GM23338 (cell line): ENCODE measurements at regions not wholly inside any gene's neighbourhood (a gene's known extent, or its start where the extent isn't known, plus 50 kb on each side); places are given as distances from the start of the nearest gene placed in this dataset.

Experiments used
- ATAC-seq: fragments of 200-7000 bp; cut with Tn5 transposase; 3 replicates; pipeline ENCODE4 v1.9.1; 2020
- DNase-seq: peaks from one replicate; pipeline ENCODE4 v3.0.0-alpha.2; 2015; ENCODE audit warnings: low spot score
- H2AFZ ChIP-seq: fragments of 200-600 bp; sonication (generic); 2 replicates; pipeline ENCODE4 v1.8.0; 2016; ENCODE audit warnings: antibody characterized with exemption, mild to moderate bottlenecking, moderate library complexity
- H3F3A ChIP-seq: fragments of 200-600 bp; sonication (generic); replicated peaks from 2 replicates; pipeline ENCODE4 v1.8.0; 2017; ENCODE audit warnings: antibody characterized with exemption, mixed run types, low read depth
- H3K27ac ChIP-seq: fragments of 200-600 bp; sonication (generic); 2 replicates; pipeline ENCODE4 v1.6.1; 2016; ENCODE audit warnings: low read depth
- H3K27me3 ChIP-seq: fragments of 200-600 bp; sonication (generic); 2 replicates; pipeline ENCODE4 v1.8.0; 2016; ENCODE audit warnings: mild to moderate bottlenecking, mixed run types, moderate library complexity; ENCODE audit not compliant: insufficient read depth
- H3K36me3 ChIP-seq: fragments of 200-600 bp; sonication (generic); 2 replicates; pipeline ENCODE4 v1.8.0; 2016; ENCODE audit warnings: mild to moderate bottlenecking; ENCODE audit not compliant: insufficient read depth
- H3K4me1 ChIP-seq: fragments of 200-600 bp; sonication (generic); 2 replicates; pipeline ENCODE4 v1.8.0; 2016; ENCODE audit warnings: mild to moderate bottlenecking, moderate library complexity; ENCODE audit not compliant: insufficient read depth
- H3K4me2 ChIP-seq: fragments of 200-600 bp; sonication (generic); 2 replicates; pipeline ENCODE4 v1.7.1; 2017; ENCODE audit warnings: mixed run types
- H3K4me3 ChIP-seq: fragments of 200-600 bp; sonication (generic); 2 replicates; pipeline ENCODE4 v1.6.1; 2016; ENCODE audit warnings: mixed run types
- H3K79me2 ChIP-seq: fragments of 200-600 bp; sonication (generic); replicated peaks from 2 replicates; pipeline ENCODE4 v1.8.0; 2017; ENCODE audit warnings: mild to moderate bottlenecking; ENCODE audit not compliant: insufficient read depth
- H3K9me2 ChIP-seq: fragments of 200-600 bp; sonication (generic); 2 replicates; pipeline ENCODE4 v1.8.0; 2017; ENCODE audit not compliant: insufficient read depth
- H4K20me1 ChIP-seq: fragments of 200-600 bp; sonication (generic); replicated peaks from 2 replicates; pipeline ENCODE4 v1.8.0; 2017; ENCODE audit warnings: mild to moderate bottlenecking; ENCODE audit not compliant: insufficient read depth
- H3K27ac Mint-ChIP-seq: 2 replicates; pipeline ENCODE4 v1.8.0; 2020; ENCODE audit warnings: inconsistent platforms, mild to moderate bottlenecking, moderate library complexity, mixed read lengths
- H3K27me3 Mint-ChIP-seq: 3 replicates; pipeline ENCODE4 v1.8.0; 2022; ENCODE audit warnings: low read depth, mild to moderate bottlenecking, moderate library complexity, mixed read lengths, inconsistent platforms; ENCODE audit not compliant: insufficient read depth, poor library complexity
- H3K36me3 Mint-ChIP-seq: 3 replicates; pipeline ENCODE4 v1.8.0; 2021; ENCODE audit warnings: low read depth, mild to moderate bottlenecking, inconsistent platforms, moderate library complexity, mixed read lengths
- H3K4me1 Mint-ChIP-seq: 3 replicates; pipeline ENCODE4 v1.8.0; 2020; ENCODE audit warnings: mild to moderate bottlenecking, inconsistent platforms, mixed read lengths
- H3K4me3 Mint-ChIP-seq: 3 replicates; pipeline ENCODE4 v1.8.0; 2021; ENCODE audit warnings: moderate library complexity, mild to moderate bottlenecking, inconsistent platforms, mixed read lengths
- H3K9me3 Mint-ChIP-seq: 3 replicates; pipeline ENCODE4 v1.8.0; 2020; ENCODE audit warnings: moderate library complexity, mild to moderate bottlenecking, inconsistent platforms, mixed read lengths
- CREB1 ChIP-seq: fragments of 250-450 bp; sonication (Bioruptor Pico); IDR thresholded peaks from 2 replicates; pipeline ENCODE4 v1.5.0; 2020; ENCODE audit warnings: low read depth, mild to moderate bottlenecking, moderate library complexity
- CTCF ChIP-seq, 2 experiments: fragments of 200-600 bp in 1 of 2; sonication (generic) in 1 of 2; conservative IDR thresholded peaks; 2 replicates each; pipeline versions ENCODE4 v1.5.1 to v1.6.1; 2016 to 2017; ENCODE audit warnings: antibody characterized with exemption in 2 of 2, low read depth in 2 of 2, mild to moderate bottlenecking in 2 of 2, moderate library complexity in 1 of 2
- EZH2 ChIP-seq: fragments of 200-600 bp; sonication (generic); IDR thresholded peaks from one replicate; pipeline ENCODE4 v1.8.0; 2017; ENCODE audit warnings: antibody characterized with exemption, mild to moderate bottlenecking, low read depth; ENCODE audit not compliant: unreplicated experiment
- POLR2AphosphoS5 ChIP-seq: IDR thresholded peaks from 2 replicates; pipeline ENCODE4 v1.6.1; 2016; ENCODE audit warnings: antibody characterized with exemption, low read depth
- STAT1 ChIP-seq: IDR thresholded peaks from one replicate; pipeline ENCODE4 v1.6.1; 2016; ENCODE audit warnings: antibody characterized with exemption; ENCODE audit not compliant: unreplicated experiment
- TF ChIP-seq, protein P1 (sequence below): fragments of 250-450 bp; sonication (Bioruptor Pico); IDR thresholded peaks from 2 replicates; pipeline ENCODE4 v1.5.0; 2020; ENCODE audit warnings: mild to moderate bottlenecking, moderate library complexity

DNA sequence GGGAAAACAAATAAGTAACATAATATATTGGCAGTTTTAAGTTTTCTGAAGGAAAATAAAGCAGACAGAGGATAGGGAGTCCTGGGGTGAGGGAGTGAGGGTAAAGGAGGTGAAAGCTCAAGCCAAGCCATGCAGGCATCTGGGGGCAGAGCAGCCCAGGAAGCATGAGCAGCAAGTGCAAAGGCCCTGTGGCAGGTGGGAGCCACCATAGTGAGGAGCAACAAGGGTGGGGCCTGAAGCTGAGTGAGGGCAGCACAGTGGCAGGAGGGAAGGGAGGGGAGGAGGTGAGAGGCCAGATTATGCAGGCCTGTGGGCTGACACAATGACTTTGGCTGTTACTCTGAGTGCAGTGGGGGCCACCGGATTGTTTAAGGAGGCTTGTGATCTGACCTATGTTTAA lies 138.8 kb upstream of the TNR start:
- no peaks in the 10 kb centered on the region; the same call in 1 of the 2 replicates for H4K20me1 ChIP-seq
- H3K27me3 Mint-ChIP-seq, result peaks cover 13% of the 10 kb centered on the region
- H3K4me1 ChIP-seq, result no peaks in the 10 kb centered on the region
- peaks cover 4% of the 10 kb centered on the region; the same call in 2 of the 3 replicates for H3K4me1 Mint-ChIP-seq
- no peak overlapping the region for H3K27ac Mint-ChIP-seq
- DNase-seq (no peak), ATAC-seq (no peak)
- no peaks in the 10 kb centered on the region for H3K9me3 Mint-ChIP-seq
- H3K27ac ChIP-seq, result no peak overlapping the region
- no peak overlapping the region for H3K4me3 Mint-ChIP-seq
- no peak overlapping the region for H3K4me3 ChIP-seq
- no peaks in the 10 kb centered on the region for H3K36me3 Mint-ChIP-seq
- no peak overlapping the region for H3K4me2 ChIP-seq
- TF ChIP-seq POLR2AphosphoS5, result no peak
- no peak for TF ChIP-seq EZH2
- TF ChIP-seq STAT1, result no peak
- TF ChIP-seq CTCF (conservative IDR thresholded peaks at IDR 0.05; ENCODE audit: low read depth in 2 of 2), result no peak
- TF ChIP-seq, protein P1, sequence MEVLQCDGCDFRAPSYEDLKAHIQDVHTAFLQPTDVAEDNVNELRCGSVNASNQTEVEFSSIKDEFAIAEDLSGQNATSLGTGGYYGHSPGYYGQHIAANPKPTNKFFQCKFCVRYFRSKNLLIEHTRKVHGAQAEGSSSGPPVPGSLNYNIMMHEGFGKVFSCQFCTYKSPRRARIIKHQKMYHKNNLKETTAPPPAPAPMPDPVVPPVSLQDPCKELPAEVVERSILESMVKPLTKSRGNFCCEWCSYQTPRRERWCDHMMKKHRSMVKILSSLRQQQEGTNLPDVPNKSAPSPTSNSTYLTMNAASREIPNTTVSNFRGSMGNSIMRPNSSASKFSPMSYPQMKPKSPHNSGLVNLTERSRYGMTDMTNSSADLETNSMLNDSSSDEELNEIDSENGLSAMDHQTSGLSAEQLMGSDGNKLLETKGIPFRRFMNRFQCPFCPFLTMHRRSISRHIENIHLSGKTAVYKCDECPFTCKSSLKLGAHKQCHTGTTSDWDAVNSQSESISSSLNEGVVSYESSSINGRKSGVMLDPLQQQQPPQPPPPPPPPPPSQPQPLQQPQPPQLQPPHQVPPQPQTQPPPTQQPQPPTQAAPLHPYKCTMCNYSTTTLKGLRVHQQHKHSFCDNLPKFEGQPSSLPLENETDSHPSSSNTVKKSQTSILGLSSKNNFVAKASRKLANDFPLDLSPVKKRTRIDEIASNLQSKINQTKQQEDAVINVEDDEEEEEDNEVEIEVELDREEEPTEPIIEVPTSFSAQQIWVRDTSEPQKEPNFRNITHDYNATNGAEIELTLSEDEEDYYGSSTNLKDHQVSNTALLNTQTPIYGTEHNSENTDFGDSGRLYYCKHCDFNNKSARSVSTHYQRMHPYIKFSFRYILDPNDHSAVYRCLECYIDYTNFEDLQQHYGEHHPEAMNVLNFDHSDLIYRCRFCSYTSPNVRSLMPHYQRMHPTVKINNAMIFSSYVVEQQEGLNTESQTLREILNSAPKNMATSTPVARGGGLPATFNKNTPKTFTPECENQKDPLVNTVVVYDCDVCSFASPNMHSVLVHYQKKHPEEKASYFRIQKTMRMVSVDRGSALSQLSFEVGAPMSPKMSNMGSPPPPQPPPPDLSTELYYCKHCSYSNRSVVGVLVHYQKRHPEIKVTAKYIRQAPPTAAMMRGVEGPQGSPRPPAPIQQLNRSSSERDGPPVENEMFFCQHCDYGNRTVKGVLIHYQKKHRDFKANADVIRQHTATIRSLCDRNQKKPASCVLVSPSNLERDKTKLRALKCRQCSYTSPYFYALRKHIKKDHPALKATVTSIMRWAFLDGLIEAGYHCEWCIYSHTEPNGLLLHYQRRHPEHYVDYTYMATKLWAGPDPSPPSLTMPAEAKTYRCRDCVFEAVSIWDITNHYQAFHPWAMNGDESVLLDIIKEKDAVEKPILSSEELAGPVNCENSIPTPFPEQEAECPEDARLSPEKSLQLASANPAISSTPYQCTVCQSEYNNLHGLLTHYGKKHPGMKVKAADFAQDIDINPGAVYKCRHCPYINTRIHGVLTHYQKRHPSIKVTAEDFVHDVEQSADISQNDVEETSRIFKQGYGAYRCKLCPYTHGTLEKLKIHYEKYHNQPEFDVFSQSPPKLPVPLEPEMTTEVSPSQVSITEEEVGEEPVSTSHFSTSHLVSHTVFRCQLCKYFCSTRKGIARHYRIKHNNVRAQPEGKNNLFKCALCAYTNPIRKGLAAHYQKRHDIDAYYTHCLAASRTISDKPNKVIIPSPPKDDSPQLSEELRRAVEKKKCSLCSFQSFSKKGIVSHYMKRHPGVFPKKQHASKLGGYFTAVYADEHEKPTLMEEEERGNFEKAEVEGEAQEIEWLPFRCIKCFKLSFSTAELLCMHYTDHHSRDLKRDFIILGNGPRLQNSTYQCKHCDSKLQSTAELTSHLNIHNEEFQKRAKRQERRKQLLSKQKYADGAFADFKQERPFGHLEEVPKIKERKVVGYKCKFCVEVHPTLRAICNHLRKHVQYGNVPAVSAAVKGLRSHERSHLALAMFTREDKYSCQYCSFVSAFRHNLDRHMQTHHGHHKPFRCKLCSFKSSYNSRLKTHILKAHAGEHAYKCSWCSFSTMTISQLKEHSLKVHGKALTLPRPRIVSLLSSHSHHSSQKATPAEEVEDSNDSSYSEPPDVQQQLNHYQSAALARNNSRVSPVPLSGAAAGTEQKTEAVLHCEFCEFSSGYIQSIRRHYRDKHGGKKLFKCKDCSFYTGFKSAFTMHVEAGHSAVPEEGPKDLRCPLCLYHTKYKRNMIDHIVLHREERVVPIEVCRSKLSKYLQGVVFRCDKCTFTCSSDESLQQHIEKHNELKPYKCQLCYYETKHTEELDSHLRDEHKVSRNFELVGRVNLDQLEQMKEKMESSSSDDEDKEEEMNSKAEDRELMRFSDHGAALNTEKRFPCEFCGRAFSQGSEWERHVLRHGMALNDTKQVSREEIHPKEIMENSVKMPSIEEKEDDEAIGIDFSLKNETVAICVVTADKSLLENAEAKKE (CRISPR knock-in tag), result no peak
- TF ChIP-seq CREB1 (CRISPR knock-in tag), result no peak
- peaks cover 9% of the 10 kb centered on the region for H3K27me3 ChIP-seq
- no peak overlapping the region for H2AFZ ChIP-seq
- H3K9me2 ChIP-seq, result no peaks in the 10 kb centered on the region; the same call in 1 of the 2 replicates
- H3K36me3 ChIP-seq, result no peaks in the 10 kb centered on the region
- no peaks in the 10 kb centered on the region for H3K79me2 ChIP-seq
- H3F3A ChIP-seq, result no peaks in the 10 kb centered on the region
